ENCODE measurements at regions not wholly inside any gene's neighbourhood (a gene's known extent, or its start where the extent isn't known, plus 50 kb on each side); places are given as distances from the start of the nearest gene placed in this dataset.
"Not testable (repeated sequence)": the region's sequence is repeated elsewhere in the genome, so short reads cannot be mapped to it uniquely, and the experiment has no call there.

GRCh38 chr12:23361971-23362370 is 587.5 kb downstream of the SOX5 start:
- no peak for DNase-seq (ENCODE audit: low spot score)

GRCh38 chr12:23368590-23368989 is 580.9 kb downstream of the SOX5 start:
- DNase-seq (ENCODE audit: low spot score) = no peak

GRCh38 chr12:23375621-23376020 is 573.8 kb downstream of the SOX5 start:
- DNase-seq (ENCODE audit: low spot score) = no peak

- DNase-seq (ENCODE audit: low spot score) = no peak
Observed at GRCh38 chr12:23376238-23376637, 573.2 kb downstream of the SOX5 start.

- DNase-seq (ENCODE audit: low spot score) = no peak
Observed at GRCh38 chr12:23380419-23381100, 568.9 kb downstream of the SOX5 start.

GRCh38 chr12:23388898-23389297 is 560.6 kb downstream of the SOX5 start:
- DNase-seq (ENCODE audit: low spot score) = not testable (repeated sequence)

GRCh38 chr12:23389315-23389714 is 560.2 kb downstream of the SOX5 start:
- DNase-seq (ENCODE audit: low spot score) = not testable (repeated sequence)

- no peak for DNase-seq (ENCODE audit: low spot score)
Observed at GRCh38 chr12:23399402-23399933, 550.0 kb downstream of the SOX5 start.

GRCh38 chr12:23415180-23415579 is 534.3 kb downstream of the SOX5 start:
- DNase-seq (ENCODE audit: low spot score) = no peak

GRCh38 chr12:23421556-23421955 is 527.9 kb downstream of the SOX5 start:
- DNase-seq (ENCODE audit: low spot score) = no peak

GRCh38 chr12:23423097-23423687 is 526.3 kb downstream of the SOX5 start:
- DNase-seq (ENCODE audit: low spot score) = no peak

- no peak for DNase-seq (ENCODE audit: low spot score)
Observed at GRCh38 chr12:23423796-23424195, 525.7 kb downstream of the SOX5 start.

GRCh38 chr12:23424685-23425084 is 524.8 kb downstream of the SOX5 start:
- no peak for DNase-seq (ENCODE audit: low spot score)

- DNase-seq (ENCODE audit: low spot score) = no peak
Observed at GRCh38 chr12:23426328-23426727, 523.1 kb downstream of the SOX5 start.

- DNase-seq (ENCODE audit: low spot score) = no peak
Observed at GRCh38 chr12:23428758-23429157, 520.7 kb downstream of the SOX5 start.

GRCh38 chr12:23431006-23431405 is 518.5 kb downstream of the SOX5 start:
- peak; percentile 55 for DNase-seq (ENCODE audit: low spot score)

GRCh38 chr12:23433121-23433520 is 516.3 kb downstream of the SOX5 start:
- no peak for DNase-seq (ENCODE audit: low spot score)

GRCh38 chr12:23434154-23434553 is 515.3 kb downstream of the SOX5 start:
- no peak for DNase-seq (ENCODE audit: low spot score)

- no peak for DNase-seq (ENCODE audit: low spot score)
Observed at GRCh38 chr12:23446746-23447145, 502.7 kb downstream of the SOX5 start.

GRCh38 chr12:23450810-23451209 is 498.7 kb downstream of the SOX5 start:
- DNase-seq (ENCODE audit: low spot score) = no peak

GRCh38 chr12:23455283-23455682 is 494.2 kb downstream of the SOX5 start:
- DNase-seq (ENCODE audit: low spot score) = no peak

GRCh38 chr12:23458640-23459039 is 490.8 kb downstream of the SOX5 start:
- no peak for DNase-seq (ENCODE audit: low spot score)

- DNase-seq (ENCODE audit: low spot score) = no peak
Observed at GRCh38 chr12:23462546-23462945, 486.9 kb downstream of the SOX5 start.

GRCh38 chr12:23463172-23463571 is 486.3 kb downstream of the SOX5 start:
- no peak for DNase-seq (ENCODE audit: low spot score)

Measured in kidney tubule cell (primary cell).